ENCODE measurements at regions not wholly inside any gene's neighbourhood (a gene's known extent, or its start where the extent isn't known, plus 50 kb on each side); places are given as distances from the start of the nearest gene placed in this dataset.

- Mint-ChIP-seq H3K27me3 (peaks cover 3% of the 10 kb centered on the region), H3K9me3 (no peaks in the 10 kb centered on the region), H3K4me3 (no peak overlapping the region), H3K27ac (no peak overlapping the region), H3K36me3 (ENCODE audit: low read depth) (no peaks in the 10 kb centered on the region), H3K4me1 (ENCODE audit: low read depth) (no peaks in the 10 kb centered on the region)
- intact Hi-C loops (cut with micrococcal nuclease): no loop called here
Measured at GRCh38 chr5:168239325-168239724, 52.1 kb upstream of the WWC1 start.

Measured in dendritic cell treated with granulocyte-macrophage colony-stimulating factor and Interleukin-4, amounts not matched to agents 40 ng/mL and 50 ng/mL, for 4 days (primary cell).